NB4 (cell line): ENCODE measurements at regions not wholly inside any gene's neighbourhood (a gene's known extent, or its start where the extent isn't known, plus 50 kb on each side); places are given as distances from the start of the nearest gene placed in this dataset.

ENCODE experiments used
- MYC ChIP-seq: IDR thresholded peaks from 2 replicates; pipeline ENCODE4 v1.6.1; 2011; ENCODE audit warnings: low read depth, low read length
- POLR2A ChIP-seq: IDR thresholded peaks from 2 replicates; pipeline ENCODE4 v1.6.1; 2011; ENCODE audit warnings: mild to moderate bottlenecking; ENCODE audit not compliant: insufficient read length; ENCODE audit errors: extremely low read depth
- TF ChIP-seq, protein P1 (sequence below): IDR thresholded peaks from one replicate; pipeline ENCODE4 v1.5.1; 2012; ENCODE audit warnings: low read depth, low read length
- TF ChIP-seq, protein P2 (sequence below): IDR thresholded peaks from 2 replicates; pipeline ENCODE4 v1.6.1; 2011; ENCODE audit warnings: low read depth, low read length

DNA sequence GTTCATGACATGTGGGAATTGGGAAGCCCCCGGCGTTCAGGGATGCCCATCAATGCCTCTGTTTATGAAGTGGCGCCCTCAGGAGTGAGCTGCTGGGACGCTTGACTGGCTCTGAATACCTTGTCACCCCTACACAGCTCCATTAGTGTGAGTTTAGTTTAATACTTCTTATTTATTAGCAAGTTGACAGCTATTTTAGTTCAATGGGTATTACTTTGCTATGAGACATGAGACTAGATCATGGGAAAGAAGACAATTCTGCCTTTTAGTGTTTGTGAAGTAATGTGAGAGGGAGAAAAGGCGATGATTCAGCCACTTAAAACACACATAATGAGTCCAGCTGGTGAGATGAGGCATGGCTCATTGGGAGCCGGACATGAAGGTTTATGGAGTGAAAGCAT, 678.5 kb downstream of the NR2F2 start:
- TF ChIP-seq, protein P1, sequence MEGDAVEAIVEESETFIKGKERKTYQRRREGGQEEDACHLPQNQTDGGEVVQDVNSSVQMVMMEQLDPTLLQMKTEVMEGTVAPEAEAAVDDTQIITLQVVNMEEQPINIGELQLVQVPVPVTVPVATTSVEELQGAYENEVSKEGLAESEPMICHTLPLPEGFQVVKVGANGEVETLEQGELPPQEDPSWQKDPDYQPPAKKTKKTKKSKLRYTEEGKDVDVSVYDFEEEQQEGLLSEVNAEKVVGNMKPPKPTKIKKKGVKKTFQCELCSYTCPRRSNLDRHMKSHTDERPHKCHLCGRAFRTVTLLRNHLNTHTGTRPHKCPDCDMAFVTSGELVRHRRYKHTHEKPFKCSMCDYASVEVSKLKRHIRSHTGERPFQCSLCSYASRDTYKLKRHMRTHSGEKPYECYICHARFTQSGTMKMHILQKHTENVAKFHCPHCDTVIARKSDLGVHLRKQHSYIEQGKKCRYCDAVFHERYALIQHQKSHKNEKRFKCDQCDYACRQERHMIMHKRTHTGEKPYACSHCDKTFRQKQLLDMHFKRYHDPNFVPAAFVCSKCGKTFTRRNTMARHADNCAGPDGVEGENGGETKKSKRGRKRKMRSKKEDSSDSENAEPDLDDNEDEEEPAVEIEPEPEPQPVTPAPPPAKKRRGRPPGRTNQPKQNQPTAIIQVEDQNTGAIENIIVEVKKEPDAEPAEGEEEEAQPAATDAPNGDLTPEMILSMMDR, result no peak
- TF ChIP-seq POLR2A (no peak), MYC (no peak)
- TF ChIP-seq, protein P2, sequence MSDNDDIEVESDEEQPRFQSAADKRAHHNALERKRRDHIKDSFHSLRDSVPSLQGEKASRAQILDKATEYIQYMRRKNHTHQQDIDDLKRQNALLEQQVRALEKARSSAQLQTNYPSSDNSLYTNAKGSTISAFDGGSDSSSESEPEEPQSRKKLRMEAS, result no peak
